Mucosa of descending colon (tissue), 3 donors: ENCODE measurements at regions not wholly inside any gene's neighbourhood (a gene's known extent, or its start where the extent isn't known, plus 50 kb on each side); places are given as distances from the start of the nearest gene placed in this dataset.
"Not testable (repeated sequence)": the region's sequence is repeated elsewhere in the genome, so short reads cannot be mapped to it uniquely, and the experiment has no call there.

Experiments used
- ATAC-seq: fragments of 200-7000 bp; cut with Tn5 transposase; one replicate; pipeline ENCODE4 v1.9.1; 2020; ENCODE audit warnings: mild to moderate bottlenecking, moderate library complexity
- DNase-seq, 3 donors: peaks; one replicate each; pipeline ENCODE4 v3.0.0-alpha.2; 2020
- H3K36me3 ChIP-seq: fragments of 200-600 bp; one replicate; pipeline ENCODE4 v1.8.0; 2021; ENCODE audit warnings: low read depth, mild to moderate bottlenecking
- H3K4me1 ChIP-seq: fragments of 200-600 bp; one replicate; pipeline ENCODE4 v1.8.0; 2021; ENCODE audit warnings: low read depth, mild to moderate bottlenecking
- H3K4me3 ChIP-seq: fragments of 200-600 bp; one replicate; pipeline ENCODE4 v1.8.0; 2021; ENCODE audit warnings: mild to moderate bottlenecking
- H3K9me3 ChIP-seq: fragments of 200-600 bp; one replicate; pipeline ENCODE4 v1.8.0; 2021; ENCODE audit warnings: mild to moderate bottlenecking
- CTCF ChIP-seq: fragments of 200-600 bp; IDR thresholded peaks from one replicate; pipeline ENCODE4 v1.8.0; 2022; ENCODE audit warnings: antibody characterized with exemption, mild to moderate bottlenecking
- intact Hi-C, 2 donors: fragments of 100-400 bp; cut with DNase I in 1 of 2; cut with micrococcal nuclease in 1 of 2; formaldehyde crosslinking; loops; one replicate each; pipeline versions ENCODE4 v1.11.0 to v1.11.1; 2022; cut with DNase I, micrococcal nuclease
- donor health status: DM: no; HTN: no; CAD: no; lungs with moderate emphysema.
- donor health status: DM: no; HTN: no; CAD: no.
- donor health status: DM: no; HTN: yes; CAD: no.

GRCh38 chrX:142655507-142655906 is 370.2 kb upstream of the SPANXN4 start:
- no peaks in the 10 kb centered on the region for H3K4me1 ChIP-seq
- H3K36me3 ChIP-seq: no peaks in the 10 kb centered on the region
- intact Hi-C loops: no loop called here
- no peak for DNase-seq
- H3K9me3 ChIP-seq: no peaks in the 10 kb centered on the region
- H3K4me3 ChIP-seq: no peak overlapping the region
- ATAC-seq: no peak
- no peak for TF ChIP-seq CTCF

GRCh38 chrX:142637206-142637605 is 388.5 kb upstream of the SPANXN4 start:
- no peaks in the 10 kb centered on the region for H3K4me1 ChIP-seq
- H3K36me3 ChIP-seq: no peaks in the 10 kb centered on the region
- no peak overlapping the region for H3K4me3 ChIP-seq
- intact Hi-C loops: no loop called here
- no peaks in the 10 kb centered on the region for H3K9me3 ChIP-seq
- ATAC-seq: no peak
- no peak for DNase-seq
- TF ChIP-seq CTCF: no peak

- Histone ChIP-seq H3K4me1 (no peaks in the 10 kb centered on the region), H3K4me3 (no peak overlapping the region), H3K9me3 (no peaks in the 10 kb centered on the region), H3K36me3 (no peaks in the 10 kb centered on the region)
- TF ChIP-seq CTCF: no peak
- DNase-seq (no peak), ATAC-seq (no peak)
- intact Hi-C loops: no loop called here
These were observed 409.1 kb upstream of the SPANXN4 start for GRCh38 chrX:142616636-142617035.

- Histone ChIP-seq H3K4me1 (no peaks in the 10 kb centered on the region), H3K9me3 (no peaks in the 10 kb centered on the region), H3K4me3 (no peak overlapping the region), H3K36me3 (no peaks in the 10 kb centered on the region)
- no peak for TF ChIP-seq CTCF
- ATAC-seq: no peak
- intact Hi-C loops: no loop called here
- no peak for DNase-seq
These were observed 408.3 kb upstream of the MAGEC2 start for GRCh38 chrX:142613403-142613802.

GRCh38 chrX:142606629-142607028 is 401.5 kb upstream of the MAGEC2 start:
- ATAC-seq, intact Hi-C loops, H3K36me3 ChIP-seq, H3K4me3 ChIP-seq, H3K4me1 ChIP-seq, H3K9me3 ChIP-seq: not testable (repeated sequence)
- DNase-seq: peak in 1 of 3 donors; percentile 16

- intact Hi-C loops: no loop called here
- H3K36me3 ChIP-seq: no peaks in the 10 kb centered on the region
- DNase-seq (no peak), ATAC-seq (no peak)
- H3K9me3 ChIP-seq: no peaks in the 10 kb centered on the region
- no peaks in the 10 kb centered on the region for H3K4me1 ChIP-seq
- no peak for TF ChIP-seq CTCF
- H3K4me3 ChIP-seq: no peak overlapping the region
These were observed 396.7 kb upstream of the MAGEC2 start for GRCh38 chrX:142601792-142602191.
